Endothelial cell of umbilical vein (primary cell): ENCODE measurements at regions not wholly inside any gene's neighbourhood (a gene's known extent, or its start where the extent isn't known, plus 50 kb on each side); places are given as distances from the start of the nearest gene placed in this dataset.

Source experiments
- BruUV-seq: library from RNA; stranded (reverse); fragments of 400-500 nt; replicated peaks from 2 replicates; lab custom pipeline; 2021; lab: Mats Ljungman, UMichigan
- CTCF ChIA-PET: fragments of 300-600, 350-600 bp; sonication (Branson Sonifier 250); formaldehyde crosslinking; loops from one replicate; lab custom pipeline; 2021; ENCODE audit warnings: antibody characterized with exemption, inconsistent platforms; lab: Charles Lee
- POLR2A ChIA-PET: fragments of 300-600, 350-600 bp; sonication (Branson Sonifier 250); formaldehyde crosslinking; loops from one replicate; lab custom pipeline; 2021; ENCODE audit warnings: antibody characterized with exemption, inconsistent platforms; lab: Charles Lee
- DNase-seq: peaks from one replicate; pipeline ENCODE4 v3.0.0-alpha.2; 2011; ENCODE audit warnings: low read depth, low spot score
- FAIRE-seq: peaks from 2 replicates; lab custom pipeline; 2011; peaks lifted over from hg19 to GRCh38; lab: Jason Lieb, UNC
- H2AFZ ChIP-seq: 2 replicates; pipeline ENCODE4 v1.6.0; 2012; ENCODE audit warnings: low read depth, low read length, control low read depth, inconsistent platforms
- H3K27ac ChIP-seq: 2 replicates; pipeline ENCODE4 v1.5.1; 2011; ENCODE audit warnings: low read depth, mild to moderate bottlenecking, control low read depth, low read length, moderate library complexity; ENCODE audit not compliant: insufficient read depth
- H3K27me3 ChIP-seq, 2 experiments: 2 replicates each; pipeline versions ENCODE4 v1.6.0 to v1.6.1; 2011; ENCODE audit warnings: low read length in 2 of 2, mixed read lengths in 1 of 2; ENCODE audit not compliant: control insufficient read depth in 2 of 2, insufficient read depth in 2 of 2
- H3K36me3 ChIP-seq, 2 experiments: 2 replicates in 1 of 2; 3 replicates in 1 of 2; pipeline ENCODE4 v1.5.1; 2011; ENCODE audit warnings: low read length in 2 of 2, mild to moderate bottlenecking in 1 of 2, moderate library complexity in 1 of 2; ENCODE audit not compliant: control insufficient read depth in 2 of 2, insufficient read depth in 2 of 2; ENCODE audit errors: extremely low read depth in 1 of 2
- H3K4me1 ChIP-seq: 3 replicates; pipeline ENCODE4 v1.5.1; 2011; ENCODE audit warnings: mild to moderate bottlenecking, low read length; ENCODE audit not compliant: control insufficient read depth, insufficient read depth; ENCODE audit errors: extremely low read depth
- H3K4me2 ChIP-seq: 2 replicates; pipeline ENCODE4 v1.6.1; 2011; ENCODE audit warnings: low read length, control low read depth, mixed read lengths; ENCODE audit not compliant: insufficient read depth
- H3K4me3 ChIP-seq, 3 experiments: fragments of 200-600 bp in 1 of 3; sonication (generic), shearing (Covaris generic) in 1 of 3; replicated peaks in 1 of 3; 2 replicates each; pipeline ENCODE4 v1.5.1; 2011 to 2016; ENCODE audit warnings: control low read depth in 3 of 3, low read length in 3 of 3, mild to moderate bottlenecking in 2 of 3, inconsistent platforms in 1 of 3, low read depth in 1 of 3, moderate library complexity in 1 of 3; ENCODE audit not compliant: insufficient read depth in 1 of 3
- H3K79me2 ChIP-seq: 2 replicates; pipeline ENCODE4 v1.6.0; 2012; ENCODE audit warnings: low read length, inconsistent platforms; ENCODE audit not compliant: control insufficient read depth, insufficient read depth
- H3K9ac ChIP-seq: replicated peaks from 2 replicates; pipeline ENCODE3; 2011; ENCODE audit warnings: low read length, control low read depth; ENCODE audit not compliant: insufficient read depth; ENCODE audit errors: extremely low read depth
- H3K9me1 ChIP-seq: replicated peaks from 3 replicates; pipeline ENCODE4 v1.6.0; 2011; ENCODE audit warnings: mild to moderate bottlenecking, low read length; ENCODE audit not compliant: control insufficient read depth, insufficient read depth; ENCODE audit errors: extremely low read depth
- H3K9me3 ChIP-seq: replicated peaks from 2 replicates; pipeline ENCODE4 v1.5.1; 2012; ENCODE audit warnings: low read length, inconsistent platforms; ENCODE audit not compliant: control insufficient read depth, insufficient read depth
- H4K20me1 ChIP-seq: replicated peaks from 2 replicates; pipeline ENCODE3; 2011; ENCODE audit warnings: mild to moderate bottlenecking, low read length; ENCODE audit not compliant: control insufficient read depth, insufficient read depth; ENCODE audit errors: extremely low read depth
- EZH2 ChIP-seq: IDR thresholded peaks from 2 replicates; pipeline ENCODE4 v1.6.1; 2012; ENCODE audit warnings: borderline replicate concordance, low read depth, mild to moderate bottlenecking, moderate library complexity, low read length, inconsistent platforms; ENCODE audit not compliant: severe bottlenecking
- FOS ChIP-seq: IDR thresholded peaks from 2 replicates; pipeline ENCODE4 v1.6.1; 2011; ENCODE audit warnings: mild to moderate bottlenecking, low read length, moderate library complexity, borderline replicate concordance; ENCODE audit not compliant: insufficient read depth
- GATA2 ChIP-seq: IDR thresholded peaks from 2 replicates; pipeline ENCODE4 v1.7.0; 2011; ENCODE audit warnings: low read depth, mild to moderate bottlenecking, moderate library complexity, mixed read lengths, low read length; ENCODE audit not compliant: insufficient read length, insufficient read depth
- JUN ChIP-seq: IDR thresholded peaks from 2 replicates; pipeline ENCODE4 v1.6.1; 2011; ENCODE audit warnings: borderline replicate concordance, low read depth; ENCODE audit not compliant: insufficient read length, insufficient read depth
- MYC ChIP-seq: IDR thresholded peaks from one replicate; pipeline ENCODE4 v1.6.1; 2011; ENCODE audit warnings: mild to moderate bottlenecking, low read depth, low read length
- POLR2A ChIP-seq: IDR thresholded peaks from 2 replicates; pipeline ENCODE4 v1.6.1; 2012; ENCODE audit warnings: low read depth, mild to moderate bottlenecking, control low read depth, low read length
- POLR2AphosphoS5 ChIP-seq: IDR thresholded peaks from 2 replicates; pipeline ENCODE4 v1.6.1; 2012; ENCODE audit warnings: low read depth, mild to moderate bottlenecking, control low read depth, low read length, moderate library complexity; ENCODE audit not compliant: insufficient read depth
- dilution Hi-C: fragments of 300-500 bp; cut with MboI; formaldehyde crosslinking; loops from one replicate; pipeline ENCODE4 v1.15.0; 2019; ENCODE audit warnings: low sequenced_read_pairs; ENCODE audit not compliant: extremely low pct_ligation_motif_present
- intact Hi-C: fragments of 100-400 bp; cut with micrococcal nuclease; formaldehyde crosslinking; loops from one replicate; pipeline ENCODE4 v1.10.0; 2022
- TF ChIP-seq, protein P1 (sequence below): IDR thresholded peaks from 2 replicates; pipeline ENCODE4 v1.6.1; 2011; ENCODE audit not compliant: insufficient read depth, insufficient read length
- TF ChIP-seq, protein P2 (sequence below), 2 donors: IDR thresholded peaks; 1 replicate in 1 of 2; 2 replicates in 1 of 2; pipeline ENCODE4 v1.5.1; 2011; ENCODE audit warnings: low read length in 2 of 2, mild to moderate bottlenecking in 2 of 2, moderate library complexity in 2 of 2, control low read depth in 1 of 2, inconsistent platforms in 1 of 2, low read depth in 1 of 2; ENCODE audit not compliant: insufficient read depth in 1 of 2; ENCODE audit errors: extremely low read depth in 1 of 2

DNA sequence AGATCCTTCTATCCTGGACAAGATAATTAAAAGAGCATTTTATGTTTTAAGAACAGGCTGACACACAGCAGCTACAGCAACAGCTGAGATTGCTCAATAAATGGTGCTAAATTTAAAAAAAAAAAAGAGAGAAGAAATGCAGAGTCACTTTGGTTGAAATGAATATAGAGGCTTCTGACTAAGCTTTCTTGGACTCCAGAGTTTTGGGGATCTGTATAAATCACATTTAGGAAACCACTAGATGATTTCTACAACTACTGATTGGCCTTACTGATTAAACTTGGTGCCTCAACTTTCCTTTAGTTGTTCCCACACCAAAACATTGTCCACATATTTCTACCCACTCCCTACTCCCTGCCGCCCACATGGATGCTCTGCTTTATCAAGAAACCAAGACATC lies 132.9 kb upstream of the ZBTB20 start:
- Histone ChIP-seq H3K9ac (no peak overlapping the region), H3K27me3 (peaks cover 0 to 1% of the 10 kb centered on the region in 2 experiments), H3K79me2 (no peaks in the 10 kb centered on the region), H3K4me3 (no peak overlapping the region), H3K27ac (no peak overlapping the region), H3K9me1 (no peaks in the 10 kb centered on the region), H4K20me1 (no peaks in the 10 kb centered on the region), H3K9me3 (no peaks in the 10 kb centered on the region), H2AFZ (no peak overlapping the region), H3K36me3 (no peaks in the 10 kb centered on the region), H3K4me1 (no peaks in the 10 kb centered on the region), H3K4me2 (no peak overlapping the region)
- FAIRE-seq, result no peak
- DNase-seq, result no peak
- intact Hi-C loops, result no loop called here
- POLR2A ChIA-PET, result no interaction called here
- dilution Hi-C loops, result no loop called here
- no peak for TF ChIP-seq GATA2
- TF ChIP-seq FOS, result no peak
- TF ChIP-seq EZH2, result no peak
- no peak for TF ChIP-seq POLR2A
- TF ChIP-seq JUN, result no peak
- TF ChIP-seq POLR2AphosphoS5, result no peak
- TF ChIP-seq, protein P1, sequence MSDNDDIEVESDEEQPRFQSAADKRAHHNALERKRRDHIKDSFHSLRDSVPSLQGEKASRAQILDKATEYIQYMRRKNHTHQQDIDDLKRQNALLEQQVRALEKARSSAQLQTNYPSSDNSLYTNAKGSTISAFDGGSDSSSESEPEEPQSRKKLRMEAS, result no peak
- TF ChIP-seq, protein P2, sequence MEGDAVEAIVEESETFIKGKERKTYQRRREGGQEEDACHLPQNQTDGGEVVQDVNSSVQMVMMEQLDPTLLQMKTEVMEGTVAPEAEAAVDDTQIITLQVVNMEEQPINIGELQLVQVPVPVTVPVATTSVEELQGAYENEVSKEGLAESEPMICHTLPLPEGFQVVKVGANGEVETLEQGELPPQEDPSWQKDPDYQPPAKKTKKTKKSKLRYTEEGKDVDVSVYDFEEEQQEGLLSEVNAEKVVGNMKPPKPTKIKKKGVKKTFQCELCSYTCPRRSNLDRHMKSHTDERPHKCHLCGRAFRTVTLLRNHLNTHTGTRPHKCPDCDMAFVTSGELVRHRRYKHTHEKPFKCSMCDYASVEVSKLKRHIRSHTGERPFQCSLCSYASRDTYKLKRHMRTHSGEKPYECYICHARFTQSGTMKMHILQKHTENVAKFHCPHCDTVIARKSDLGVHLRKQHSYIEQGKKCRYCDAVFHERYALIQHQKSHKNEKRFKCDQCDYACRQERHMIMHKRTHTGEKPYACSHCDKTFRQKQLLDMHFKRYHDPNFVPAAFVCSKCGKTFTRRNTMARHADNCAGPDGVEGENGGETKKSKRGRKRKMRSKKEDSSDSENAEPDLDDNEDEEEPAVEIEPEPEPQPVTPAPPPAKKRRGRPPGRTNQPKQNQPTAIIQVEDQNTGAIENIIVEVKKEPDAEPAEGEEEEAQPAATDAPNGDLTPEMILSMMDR (IDR thresholded peaks at IDR 0.05; ENCODE audit: extremely low read depth in 1 of 2, insufficient read depth in 1 of 2, low read depth in 1 of 2, low read length in 2 of 2), result no peak
- no peak for TF ChIP-seq MYC
- no TSS peak for BruUV-seq
- CTCF ChIA-PET, result interaction anchor here (1.2 kb wide), 1 partner anchor 9 kb away, joined by 4 read pairs; no protein-coding TSS in a partner anchor
